H1 (cell line): ENCODE measurements at regions not wholly inside any gene's neighbourhood (a gene's known extent, or its start where the extent isn't known, plus 50 kb on each side); places are given as distances from the start of the nearest gene placed in this dataset.

Experiments used
- BCL11A ChIP-seq, 2 experiments: IDR thresholded peaks; one replicate each; pipeline ENCODE4 v1.6.1; 2011; ENCODE audit warnings: low read depth in 2 of 2, low read length in 2 of 2, mild to moderate bottlenecking in 2 of 2
- CTBP2 ChIP-seq: IDR thresholded peaks from 2 replicates; pipeline ENCODE4 v1.7.0; 2011; ENCODE audit warnings: borderline replicate concordance, mild to moderate bottlenecking, moderate library complexity, mixed read lengths, low read length; ENCODE audit not compliant: insufficient read depth, insufficient read length
- FOSL1 ChIP-seq: IDR thresholded peaks from 2 replicates; pipeline ENCODE4 v1.6.1; 2011; ENCODE audit warnings: mild to moderate bottlenecking, low read depth, low read length, moderate library complexity; ENCODE audit not compliant: insufficient read depth
- HDAC6 ChIP-seq: IDR thresholded peaks from one replicate; pipeline ENCODE4 v1.7.1; 2012; ENCODE audit warnings: low read depth, mild to moderate bottlenecking, inconsistent platforms, low read length, moderate library complexity
- JUN ChIP-seq: IDR thresholded peaks from 2 replicates; pipeline ENCODE4 v1.6.1; 2011; ENCODE audit warnings: low read depth, mild to moderate bottlenecking, improper control_type of control experiment, low read length
- POLR2AphosphoS5 ChIP-seq: IDR thresholded peaks from 2 replicates; pipeline ENCODE4 v1.6.1; 2011; ENCODE audit warnings: low read depth, low read length
- TBP ChIP-seq: IDR thresholded peaks from 2 replicates; pipeline ENCODE4 v1.6.1; 2011; ENCODE audit warnings: low read depth, low read length, improper control_type of control experiment

GRCh38 chr3:59600631-59601030 is 550.8 kb upstream of the CFAP20DC start (continued):
- TF ChIP-seq CTBP2 (no peak), BCL11A (IDR thresholded peaks at IDR 0.05; ENCODE audit: low read depth in 2 of 2, low read length in 2 of 2) (no peak), HDAC6 (no peak), POLR2AphosphoS5 (no peak), JUN (no peak), TBP (no peak), FOSL1 (no peak)
- TF ChIP-seq, all 59 proteins: peak for 0
